Body of pancreas (tissue), 4 donors: ENCODE measurements at regions not wholly inside any gene's neighbourhood (a gene's known extent, or its start where the extent isn't known, plus 50 kb on each side); places are given as distances from the start of the nearest gene placed in this dataset.

Experiments
- POLR2A ChIP-seq, 3 donors: fragments of 450-650 bp; IDR thresholded peaks; one replicate each; pipeline ENCODE4 v1.6.1; 2016; ENCODE audit warnings: antibody characterized with exemption in 3 of 3, mild to moderate bottlenecking in 2 of 3
- TF ChIP-seq, protein P1 (sequence below), 7 experiments: fragments of 450-650 bp in 4 of 7; fragments of 200-600 bp in 3 of 7; sonication (generic) in 3 of 7; IDR thresholded peaks; one replicate each; pipeline ENCODE4 v1.5.1; 2016 to 2019; ENCODE audit warnings: antibody characterized with exemption in 7 of 7

DNA sequence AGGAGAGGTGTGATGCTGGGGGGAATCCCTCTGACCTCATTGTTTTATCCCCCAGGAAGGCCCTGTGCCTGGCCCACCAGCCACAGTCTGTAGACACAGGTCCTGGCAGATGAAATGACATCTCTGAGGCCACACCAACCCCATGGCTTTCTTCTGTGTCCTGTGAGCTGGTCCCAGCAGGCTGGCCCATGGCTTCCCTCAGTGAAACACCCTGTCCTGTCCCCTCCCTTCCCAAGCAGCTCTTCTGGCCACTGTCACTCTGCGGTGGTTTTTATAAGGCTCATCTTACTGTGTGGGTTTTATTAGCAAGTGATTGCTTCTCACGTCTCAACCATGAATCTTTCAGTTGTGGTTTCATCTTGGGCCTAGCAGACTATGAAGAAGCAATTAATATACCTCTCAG lies 81.6 kb upstream of the CALM2 start:
- TF ChIP-seq, protein P1, sequence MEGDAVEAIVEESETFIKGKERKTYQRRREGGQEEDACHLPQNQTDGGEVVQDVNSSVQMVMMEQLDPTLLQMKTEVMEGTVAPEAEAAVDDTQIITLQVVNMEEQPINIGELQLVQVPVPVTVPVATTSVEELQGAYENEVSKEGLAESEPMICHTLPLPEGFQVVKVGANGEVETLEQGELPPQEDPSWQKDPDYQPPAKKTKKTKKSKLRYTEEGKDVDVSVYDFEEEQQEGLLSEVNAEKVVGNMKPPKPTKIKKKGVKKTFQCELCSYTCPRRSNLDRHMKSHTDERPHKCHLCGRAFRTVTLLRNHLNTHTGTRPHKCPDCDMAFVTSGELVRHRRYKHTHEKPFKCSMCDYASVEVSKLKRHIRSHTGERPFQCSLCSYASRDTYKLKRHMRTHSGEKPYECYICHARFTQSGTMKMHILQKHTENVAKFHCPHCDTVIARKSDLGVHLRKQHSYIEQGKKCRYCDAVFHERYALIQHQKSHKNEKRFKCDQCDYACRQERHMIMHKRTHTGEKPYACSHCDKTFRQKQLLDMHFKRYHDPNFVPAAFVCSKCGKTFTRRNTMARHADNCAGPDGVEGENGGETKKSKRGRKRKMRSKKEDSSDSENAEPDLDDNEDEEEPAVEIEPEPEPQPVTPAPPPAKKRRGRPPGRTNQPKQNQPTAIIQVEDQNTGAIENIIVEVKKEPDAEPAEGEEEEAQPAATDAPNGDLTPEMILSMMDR (IDR thresholded peaks at IDR 0.05) = no peak
- no peak for TF ChIP-seq POLR2A (IDR thresholded peaks at IDR 0.05)
